HFFc6 (cell line): ENCODE measurements at regions not wholly inside any gene's neighbourhood (a gene's known extent, or its start where the extent isn't known, plus 50 kb on each side); places are given as distances from the start of the nearest gene placed in this dataset.
"Not testable (repeated sequence)": the region's sequence is repeated elsewhere in the genome, so short reads cannot be mapped to it uniquely, and the experiment has no call there.

ENCODE experiments used
- DNase-seq: peaks from one replicate; pipeline ENCODE4 v3.0.0-alpha.2; 2018
- H3K27ac Mint-ChIP-seq: 2 replicates; pipeline ENCODE4 v1.8.0; 2020; ENCODE audit warnings: mild to moderate bottlenecking, mixed read lengths
- H3K27me3 Mint-ChIP-seq: 2 replicates; pipeline ENCODE4 v1.8.0; 2021; ENCODE audit warnings: mild to moderate bottlenecking, moderate library complexity, mixed read lengths; ENCODE audit not compliant: insufficient read depth
- H3K36me3 Mint-ChIP-seq: 2 replicates; pipeline ENCODE4 v1.8.0; 2021; ENCODE audit warnings: low read depth, mixed read lengths
- H3K4me1 Mint-ChIP-seq: 2 replicates; pipeline ENCODE4 v1.8.0; 2020; ENCODE audit warnings: low read depth, mixed read lengths
- H3K4me3 Mint-ChIP-seq: 2 replicates; pipeline ENCODE4 v1.8.0; 2020; ENCODE audit warnings: mild to moderate bottlenecking, moderate library complexity, mixed read lengths
- H3K9me3 Mint-ChIP-seq: 2 replicates; pipeline ENCODE4 v1.8.0; 2020; ENCODE audit warnings: mild to moderate bottlenecking, mixed read lengths
- CTCF ChIP-seq: fragments of 200-600 bp; sonication (generic); IDR thresholded peaks from 2 replicates; pipeline ENCODE4 v1.5.0; 2021; ENCODE audit warnings: antibody characterized with exemption, mild to moderate bottlenecking

DNA sequence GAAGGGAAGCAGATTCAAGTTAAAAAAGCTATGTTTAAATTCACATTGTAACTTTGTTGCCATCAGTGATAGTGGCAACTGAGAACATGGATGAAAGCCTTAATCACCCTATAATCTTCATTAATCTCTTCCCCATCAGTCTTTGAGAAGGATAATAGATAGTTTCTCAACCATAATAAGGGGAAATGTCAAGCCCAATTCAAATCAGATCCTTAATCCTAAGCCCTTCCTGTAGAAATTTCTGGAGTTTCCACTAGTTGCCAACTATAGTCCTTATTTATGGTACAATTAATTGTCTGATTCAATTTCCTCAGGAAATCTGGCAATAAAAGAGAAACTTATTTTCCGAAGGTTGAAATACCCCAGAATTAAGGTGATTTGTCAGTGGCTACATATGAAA lies 431.8 kb downstream of the ZWINT start:
- Mint-ChIP-seq H3K9me3 (peaks cover 10% of the 10 kb centered on the region), H3K27ac (no peak overlapping the region), H3K4me3 (no peak overlapping the region), H3K4me1 (no peaks in the 10 kb centered on the region), H3K36me3 (no peaks in the 10 kb centered on the region; the same call in 1 of the 2 replicates), H3K27me3 (no peaks in the 10 kb centered on the region)
- no peak for TF ChIP-seq CTCF
- no peak for DNase-seq

GRCh38 chr10:55899472-55900147 lies 461.4 kb downstream of the ZWINT start:
- H3K36me3 Mint-ChIP-seq, H3K4me1 Mint-ChIP-seq, H3K4me3 Mint-ChIP-seq, H3K27ac Mint-ChIP-seq, DNase-seq, H3K27me3 Mint-ChIP-seq: not testable (repeated sequence)
- H3K9me3 Mint-ChIP-seq, result peaks cover 37% of the 10 kb centered on the region

- Mint-ChIP-seq H3K4me1 (no peaks in the 10 kb centered on the region), H3K27me3 (no peaks in the 10 kb centered on the region; the same call in 1 of the 2 replicates)
These were observed 463.6 kb downstream of the ZWINT start for GRCh38 chr10:55897490-55897921.

GRCh38 chr10:55892276-55892675 lies 468.8 kb downstream of the ZWINT start:
- DNase-seq, result no peak
- TF ChIP-seq CTCF, result no peak
- Mint-ChIP-seq H3K9me3 (peaks cover 21% of the 10 kb centered on the region), H3K27me3 (no peaks in the 10 kb centered on the region; the same call in 1 of the 2 replicates), H3K4me1 (no peaks in the 10 kb centered on the region), H3K36me3 (no peaks in the 10 kb centered on the region), H3K27ac (no peak overlapping the region), H3K4me3 (no peak overlapping the region)

More at GRCh38 chr10:55897490-55897921, 463.6 kb downstream of the ZWINT start:
- no peaks in the 10 kb centered on the region for H3K36me3 Mint-ChIP-seq
- peaks cover 35% of the 10 kb centered on the region for H3K9me3 Mint-ChIP-seq
- DNase-seq, result no peak
- TF ChIP-seq CTCF, result no peak
- no peak overlapping the region for H3K4me3 Mint-ChIP-seq
- H3K27ac Mint-ChIP-seq, result no peak overlapping the region

GRCh38 chr10:55881588-55881987 lies 479.5 kb downstream of the ZWINT start:
- TF ChIP-seq CTCF, result no peak
- Mint-ChIP-seq H3K4me1 (no peaks in the 10 kb centered on the region), H3K9me3 (peaks cover 72% of the 10 kb centered on the region), H3K27me3 (no peaks in the 10 kb centered on the region), H3K27ac (no peak overlapping the region), H3K4me3 (no peak overlapping the region), H3K36me3 (no peaks in the 10 kb centered on the region; the same call in 1 of the 2 replicates)
- DNase-seq, result no peak

DNA sequence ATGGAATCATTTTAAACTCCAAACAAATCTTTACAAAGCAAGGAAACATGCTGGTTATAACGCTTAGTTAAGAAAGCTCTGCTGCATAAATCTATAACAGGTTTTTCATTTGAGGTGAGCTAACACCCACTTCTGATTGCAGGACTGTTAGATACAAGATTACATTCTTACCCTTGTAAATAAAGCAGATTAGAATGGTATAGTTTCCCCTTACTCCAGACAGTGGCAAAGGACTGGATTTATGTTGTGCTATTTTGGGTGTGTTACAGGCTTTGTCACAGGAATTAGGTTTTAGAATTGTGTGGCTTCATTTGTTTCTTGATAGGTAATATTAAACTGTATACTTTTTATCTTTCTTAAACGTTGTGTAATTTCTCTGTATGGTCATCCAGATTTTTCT lies 487.6 kb downstream of the ZWINT start:
- H3K27ac Mint-ChIP-seq, result no peak overlapping the region
- no peaks in the 10 kb centered on the region for H3K36me3 Mint-ChIP-seq
- no peak for TF ChIP-seq CTCF
- no peaks in the 10 kb centered on the region for H3K4me1 Mint-ChIP-seq
- H3K4me3 Mint-ChIP-seq, result no peak overlapping the region
- H3K9me3 Mint-ChIP-seq, result peaks cover 31% of the 10 kb centered on the region
- DNase-seq, result no peak
- H3K27me3 Mint-ChIP-seq, result no peaks in the 10 kb centered on the region
